HG03066 (cell line): ENCODE measurements at regions not wholly inside any gene's neighbourhood (a gene's known extent, or its start where the extent isn't known, plus 50 kb on each side); places are given as distances from the start of the nearest gene placed in this dataset.

Source experiments
- ATAC-seq: cut with Tn5 transposase; IDR thresholded peaks from one replicate; pipeline ENCODE4 v1.9.1; 2021; ENCODE audit warnings: low read depth; ENCODE audit not compliant: unreplicated experiment

GRCh38 chr2:5913711-5914395 lies 221.7 kb downstream of the SOX11 start:
- no peak for ATAC-seq

- no peak for ATAC-seq
Measured at GRCh38 chr2:5914811-5915611, 222.8 kb downstream of the SOX11 start.

- no peak for ATAC-seq
Measured at GRCh38 chr2:5915881-5916310, 223.7 kb downstream of the SOX11 start.

- ATAC-seq, result no peak
Measured at GRCh38 chr2:5921081-5921642, 229.0 kb downstream of the SOX11 start.

DNA sequence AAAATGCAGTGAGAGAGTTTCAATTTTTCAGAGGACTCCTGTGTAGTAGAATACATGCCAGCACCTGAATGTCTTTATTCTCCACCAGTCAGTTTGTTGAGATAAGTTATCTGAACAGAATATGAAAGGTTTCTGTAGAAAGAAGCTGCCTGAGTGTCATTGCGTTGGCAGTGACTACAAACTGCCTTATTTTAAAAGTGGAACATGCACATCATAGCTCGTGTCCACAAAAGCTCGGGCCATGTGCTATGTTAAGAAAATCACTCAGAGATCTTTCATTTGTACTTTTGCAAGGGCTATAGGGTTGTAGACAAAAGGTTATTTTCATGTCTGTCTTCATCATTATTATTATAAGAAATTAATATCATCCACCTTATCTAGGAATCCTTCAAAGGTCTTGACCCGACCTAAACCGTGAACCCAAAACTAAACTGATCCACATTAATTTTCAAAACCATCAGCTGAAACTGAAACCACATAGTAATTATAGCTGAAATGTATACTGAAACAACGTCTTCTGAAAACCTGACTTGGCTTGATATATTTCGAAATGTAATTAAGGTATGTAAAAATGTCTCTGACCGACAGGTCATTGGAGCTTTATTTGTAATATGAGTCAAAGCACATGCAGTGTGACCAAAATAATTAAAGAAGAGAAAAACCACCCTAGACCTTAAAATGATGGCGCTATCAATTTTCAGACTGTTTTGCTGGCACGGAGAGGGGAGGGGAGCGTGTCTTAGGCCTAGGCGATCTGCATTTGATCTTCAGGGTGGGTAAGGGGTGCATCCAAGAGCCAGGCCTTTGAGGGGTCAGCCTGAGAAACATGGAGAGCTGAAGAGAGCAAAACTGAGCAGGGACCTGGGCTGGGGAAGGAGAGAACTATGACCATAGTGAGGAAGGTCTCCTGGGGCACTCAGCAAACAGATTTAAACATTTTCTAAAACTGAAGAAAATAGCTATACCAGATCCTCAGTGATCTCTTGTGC lies 232.1 kb downstream of the SOX11 start:
- no peak for ATAC-seq

DNA sequence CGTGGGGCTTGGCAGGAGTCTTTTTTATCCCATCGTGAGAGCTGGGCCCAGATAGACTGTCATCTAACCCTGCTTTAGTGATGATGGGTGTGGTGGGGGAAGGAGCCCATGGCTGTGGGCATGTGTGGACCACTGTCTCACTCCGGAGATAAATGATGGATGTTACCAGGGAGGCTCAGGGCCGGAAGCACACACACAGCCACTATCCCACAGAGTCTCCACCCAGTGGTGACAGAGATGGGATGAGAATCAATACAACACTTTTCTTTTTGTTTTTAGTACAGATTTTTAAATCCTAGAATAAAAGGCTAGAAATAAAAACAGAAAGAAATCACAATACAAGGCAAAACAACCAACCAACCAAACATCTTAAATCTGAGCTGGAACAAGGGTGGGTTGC lies 233.4 kb downstream of the SOX11 start:
- ATAC-seq, result no peak

DNA sequence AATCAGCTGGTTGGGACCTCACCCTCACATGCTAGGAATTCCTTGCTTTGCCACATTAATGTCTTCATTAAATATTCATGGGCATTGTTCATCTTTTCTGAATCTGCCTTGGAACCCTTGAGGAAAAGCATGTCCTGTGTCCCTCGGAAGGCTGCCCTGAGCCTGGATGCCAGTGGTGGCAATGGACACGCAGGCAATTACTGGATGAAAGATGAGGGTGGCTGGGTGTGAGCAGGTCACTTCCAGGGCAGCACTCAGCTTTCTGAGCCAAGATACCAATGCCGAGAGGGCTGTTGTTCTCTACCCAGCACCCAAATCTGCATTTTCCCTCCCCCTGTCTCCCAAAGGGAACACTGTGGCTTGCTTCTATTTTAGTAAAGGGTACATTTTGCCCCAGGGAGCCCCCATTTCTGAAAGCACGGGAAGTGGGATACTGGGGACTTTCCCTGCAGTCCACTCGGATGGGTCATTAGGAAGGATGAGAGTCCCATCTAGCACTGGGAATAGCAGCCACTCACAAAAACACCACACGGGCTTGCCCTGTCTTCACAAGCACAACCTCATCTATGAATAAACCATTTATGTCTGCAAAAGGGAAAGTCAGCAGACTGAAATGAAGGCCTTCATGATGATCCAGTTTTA lies 234.8 kb downstream of the SOX11 start:
- no peak for ATAC-seq

- no peak for ATAC-seq
Measured at GRCh38 chr2:5932556-5933469, 240.6 kb downstream of the SOX11 start.

GRCh38 chr2:5933669-5934068 lies 241.5 kb downstream of the SOX11 start:
- no peak for ATAC-seq

DNA sequence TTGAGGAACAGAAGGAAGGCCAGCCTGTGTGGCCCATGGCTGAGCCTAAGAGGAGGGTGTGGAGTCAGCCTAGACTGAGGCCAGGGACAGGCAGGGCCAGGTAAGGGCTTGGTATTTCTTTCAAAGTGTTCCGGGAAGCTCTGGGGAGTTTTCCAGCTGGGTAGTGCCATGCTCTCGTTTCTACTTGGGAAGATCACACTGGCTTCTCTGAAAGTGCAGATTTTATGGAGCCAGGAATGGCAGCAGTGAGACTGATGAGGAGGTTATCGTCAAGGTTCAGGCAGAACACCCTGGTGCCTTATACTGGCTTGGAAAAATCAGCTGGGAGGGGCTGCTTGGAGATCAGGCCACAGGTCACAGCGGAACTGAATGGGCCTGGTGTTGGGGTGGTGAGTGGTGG lies 245.1 kb downstream of the SOX11 start:
- ATAC-seq, result no peak

- ATAC-seq, result no peak
Measured at GRCh38 chr2:5937851-5938565, 245.8 kb downstream of the SOX11 start.

GRCh38 chr2:5938566-5938896 lies 246.3 kb downstream of the SOX11 start:
- ATAC-seq, result no peak

GRCh38 chr2:5939553-5939952 lies 247.4 kb downstream of the SOX11 start:
- no peak for ATAC-seq

DNA sequence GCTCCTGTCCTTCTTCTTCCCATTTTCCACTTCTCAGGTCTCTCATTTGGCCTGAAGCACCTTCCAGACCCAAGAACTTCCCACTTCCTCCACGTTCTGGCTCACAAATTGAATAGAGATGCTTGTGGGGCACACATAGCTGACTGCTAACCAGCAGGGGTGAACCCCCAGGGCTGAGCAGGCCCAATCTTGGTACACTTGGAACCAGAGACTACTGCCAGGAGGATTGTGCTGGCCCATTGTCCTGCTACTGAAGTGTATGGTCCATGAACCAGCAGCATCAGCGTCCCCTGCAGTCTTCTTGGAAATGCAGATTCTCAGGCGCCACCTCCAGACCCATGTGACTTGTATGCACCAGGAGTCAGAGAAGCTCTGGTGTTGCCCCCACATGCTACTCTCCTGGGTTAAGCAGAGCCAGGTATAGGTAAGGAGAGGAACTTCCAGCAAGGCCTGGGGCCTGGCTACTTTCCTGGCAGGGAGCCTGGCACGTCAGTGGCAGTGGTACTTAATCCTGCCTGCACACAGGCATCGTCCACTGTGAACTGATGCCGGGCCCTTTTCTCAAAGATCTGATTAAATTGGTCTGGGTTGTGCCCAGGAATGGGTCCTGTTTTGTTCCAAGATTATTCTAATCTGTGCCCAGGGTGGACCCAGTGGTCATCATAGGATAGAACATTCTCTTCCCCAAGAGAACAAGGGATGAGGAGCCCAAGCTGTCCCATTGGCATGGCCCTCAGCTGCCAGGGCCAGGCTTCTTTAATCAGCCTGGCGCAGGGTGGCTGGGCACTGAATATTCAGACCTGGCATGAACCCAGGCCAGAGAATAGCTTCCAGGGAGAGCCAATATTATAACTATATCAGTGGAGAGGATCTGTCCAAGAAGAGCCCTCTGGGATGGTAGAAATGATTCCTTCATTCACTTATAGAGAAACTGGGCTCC lies 248.7 kb downstream of the SOX11 start:
- no peak for ATAC-seq

DNA sequence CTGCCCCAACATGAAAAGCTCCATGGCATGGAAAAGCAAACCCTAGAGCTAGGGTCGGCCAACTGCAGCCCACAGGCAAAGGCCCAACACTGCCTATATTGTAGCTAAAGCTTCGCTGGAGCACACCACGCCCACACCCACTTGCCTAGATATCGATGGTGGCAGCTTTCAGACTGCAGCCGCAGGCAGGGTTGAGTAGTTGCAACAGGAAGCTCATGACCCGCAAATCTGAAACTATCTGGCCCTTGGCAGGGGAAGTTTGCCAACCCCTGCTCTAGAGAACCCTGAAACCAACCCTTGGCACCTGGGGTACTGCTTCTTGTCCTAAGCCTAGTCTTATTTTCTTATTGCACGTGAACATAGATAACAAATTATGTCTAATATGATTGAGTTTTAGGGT lies 250.0 kb downstream of the SOX11 start:
- no peak for ATAC-seq

DNA sequence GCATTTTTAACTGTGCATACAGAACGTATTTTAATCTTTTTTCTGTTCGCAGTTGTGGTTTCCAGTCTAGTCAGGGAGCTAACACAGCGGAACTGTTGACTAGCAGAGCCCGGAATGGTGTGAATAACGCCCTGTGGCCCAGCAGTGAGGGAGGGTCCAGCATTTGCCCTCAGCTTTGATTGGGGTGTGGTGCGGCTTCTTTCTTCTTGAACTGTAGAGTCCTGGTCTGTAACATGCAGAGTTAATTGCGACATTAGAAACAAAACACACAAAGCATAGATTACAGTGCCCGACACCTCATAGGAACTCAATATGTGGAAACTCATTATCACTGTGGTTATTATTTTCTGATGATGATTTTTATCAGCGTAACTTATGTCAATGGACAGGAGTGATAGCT lies 253.6 kb downstream of the SOX11 start:
- ATAC-seq, result no peak
